GM12891 (cell line): ENCODE measurements at regions not wholly inside any gene's neighbourhood (a gene's known extent, or its start where the extent isn't known, plus 50 kb on each side); places are given as distances from the start of the nearest gene placed in this dataset.

ENCODE experiments used
- PAX5 ChIP-seq: IDR thresholded peaks from 2 replicates; pipeline ENCODE4 v1.6.1; 2011; ENCODE audit warnings: low read length, moderate library complexity, mild to moderate bottlenecking; ENCODE audit not compliant: insufficient read depth, severe bottlenecking
- POLR2A ChIP-seq: IDR thresholded peaks from 2 replicates; pipeline ENCODE4 v1.6.1; 2011; ENCODE audit warnings: low read depth, low read length, control low read depth
- POU2F2 ChIP-seq: IDR thresholded peaks from 2 replicates; pipeline ENCODE4 v1.6.1; 2011; ENCODE audit warnings: low read depth, mild to moderate bottlenecking, control low read depth, low read length, moderate library complexity
- TAF1 ChIP-seq: IDR thresholded peaks from 2 replicates; pipeline ENCODE4 v1.6.1; 2011; ENCODE audit warnings: low read depth, low read length, control low read depth

DNA sequence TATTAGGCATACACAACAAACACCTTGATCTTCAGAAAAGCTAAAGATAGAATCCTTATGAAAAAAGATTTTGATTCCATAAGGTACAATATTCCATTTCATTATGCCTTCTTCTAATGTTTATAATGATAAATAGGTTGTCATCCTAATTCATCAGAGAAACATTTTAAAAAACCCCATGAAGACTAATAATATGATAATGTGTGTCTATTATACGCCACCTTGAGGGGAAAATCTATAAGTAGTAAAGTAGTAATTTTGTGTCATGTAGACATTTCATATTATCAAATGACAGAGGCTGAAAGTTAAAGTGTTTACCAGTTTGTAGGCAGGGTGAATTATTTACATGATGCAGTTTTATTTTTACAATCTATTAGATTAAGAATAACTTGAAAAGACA, 524.3 kb downstream of the GBE1 start:
- TF ChIP-seq POLR2A (no peak), TAF1 (no peak), PAX5 (no peak), POU2F2 (no peak)
